ENCODE measurements at regions not wholly inside any gene's neighbourhood (a gene's known extent, or its start where the extent isn't known, plus 50 kb on each side); places are given as distances from the start of the nearest gene placed in this dataset.

- Mint-ChIP-seq H3K27me3 (no peaks in the 10 kb centered on the region), H3K4me1 (no peaks in the 10 kb centered on the region), H3K9me3 (peaks cover 8% of the 10 kb centered on the region), H3K27ac (no peak overlapping the region), H3K36me3 (no peaks in the 10 kb centered on the region), H3K4me3 (no peak overlapping the region)
- no peak for DNase-seq
Observed at GRCh38 chr4:33316578-33316977, 2596.4 kb downstream of the PCDH7 start.

- Mint-ChIP-seq H3K27ac (no peak overlapping the region), H3K27me3 (no peaks in the 10 kb centered on the region), H3K36me3 (no peaks in the 10 kb centered on the region), H3K9me3 (peaks cover 5% of the 10 kb centered on the region), H3K4me1 (no peaks in the 10 kb centered on the region), H3K4me3 (no peak overlapping the region)
- no peak for DNase-seq
Observed at GRCh38 chr4:33323393-33323792, 2603.2 kb downstream of the PCDH7 start.

GRCh38 chr4:33334416-33334815 is 2614.2 kb downstream of the PCDH7 start:
- Mint-ChIP-seq H3K9me3 (peaks cover 24% of the 10 kb centered on the region), H3K27me3 (no peaks in the 10 kb centered on the region), H3K36me3 (no peaks in the 10 kb centered on the region), H3K27ac (no peak overlapping the region), H3K4me3 (no peak overlapping the region), H3K4me1 (no peaks in the 10 kb centered on the region)
- no peak for DNase-seq

GRCh38 chr4:33339762-33340161 is 2619.6 kb downstream of the PCDH7 start:
- Mint-ChIP-seq H3K4me1 (no peaks in the 10 kb centered on the region), H3K9me3 (peaks cover 7% of the 10 kb centered on the region), H3K36me3 (no peaks in the 10 kb centered on the region), H3K27ac (no peak overlapping the region), H3K27me3 (no peaks in the 10 kb centered on the region), H3K4me3 (no peak overlapping the region)
- no peak for DNase-seq

- H3K36me3 Mint-ChIP-seq = no peaks in the 10 kb centered on the region
- peaks cover 7% of the 10 kb centered on the region for H3K9me3 Mint-ChIP-seq
- no peaks in the 10 kb centered on the region for H3K4me1 Mint-ChIP-seq
- no peak for DNase-seq
- no peak overlapping the region for H3K4me3 Mint-ChIP-seq
- no peaks in the 10 kb centered on the region for H3K27me3 Mint-ChIP-seq
- no peak overlapping the region for H3K27ac Mint-ChIP-seq
Observed at GRCh38 chr4:33340168-33340567, 2620.0 kb downstream of the PCDH7 start.

- no peaks in the 10 kb centered on the region for H3K4me1 Mint-ChIP-seq
- H3K9me3 Mint-ChIP-seq = peaks cover 4% of the 10 kb centered on the region
- no peak overlapping the region for H3K4me3 Mint-ChIP-seq
- DNase-seq = no peak
- H3K27ac Mint-ChIP-seq = no peak overlapping the region
- no peaks in the 10 kb centered on the region for H3K27me3 Mint-ChIP-seq
- H3K36me3 Mint-ChIP-seq = no peaks in the 10 kb centered on the region
Observed at GRCh38 chr4:33349376-33349775, 2629.2 kb downstream of the PCDH7 start.

- H3K4me1 Mint-ChIP-seq = no peaks in the 10 kb centered on the region
- H3K36me3 Mint-ChIP-seq = no peaks in the 10 kb centered on the region
- peaks cover 3% of the 10 kb centered on the region for H3K9me3 Mint-ChIP-seq
- H3K4me3 Mint-ChIP-seq = no peak overlapping the region
- DNase-seq = no peak
- H3K27ac Mint-ChIP-seq = no peak overlapping the region
- no peaks in the 10 kb centered on the region for H3K27me3 Mint-ChIP-seq
Observed at GRCh38 chr4:33357121-33357520, 2637.0 kb downstream of the PCDH7 start.

- no peak overlapping the region for H3K4me3 Mint-ChIP-seq
- H3K4me1 Mint-ChIP-seq = no peaks in the 10 kb centered on the region
- H3K9me3 Mint-ChIP-seq = peaks cover 13% of the 10 kb centered on the region
- no peak for DNase-seq
- H3K36me3 Mint-ChIP-seq = no peaks in the 10 kb centered on the region
- no peak overlapping the region for H3K27ac Mint-ChIP-seq
- no peaks in the 10 kb centered on the region for H3K27me3 Mint-ChIP-seq
Observed at GRCh38 chr4:33369446-33369845, 2649.3 kb downstream of the PCDH7 start.

GRCh38 chr4:33381816-33382215 is 2661.6 kb downstream of the PCDH7 start:
- DNase-seq = no peak

GRCh38 chr4:33386764-33387163 is 2666.6 kb downstream of the PCDH7 start:
- DNase-seq = no peak
- Mint-ChIP-seq H3K9me3 (peaks cover 13% of the 10 kb centered on the region), H3K4me3 (no peak overlapping the region), H3K27ac (no peak overlapping the region), H3K4me1 (no peaks in the 10 kb centered on the region), H3K27me3 (no peaks in the 10 kb centered on the region), H3K36me3 (no peaks in the 10 kb centered on the region)

More at GRCh38 chr4:33381816-33382215, 2661.6 kb downstream of the PCDH7 start:
- Mint-ChIP-seq H3K9me3 (peaks cover 14% of the 10 kb centered on the region), H3K27ac (no peak overlapping the region), H3K27me3 (no peaks in the 10 kb centered on the region), H3K4me1 (no peaks in the 10 kb centered on the region), H3K36me3 (no peaks in the 10 kb centered on the region), H3K4me3 (no peak overlapping the region)

GRCh38 chr4:33390976-33391375 is 2670.8 kb downstream of the PCDH7 start:
- H3K4me3 Mint-ChIP-seq = no peak overlapping the region
- no peaks in the 10 kb centered on the region for H3K4me1 Mint-ChIP-seq
- H3K27ac Mint-ChIP-seq = no peak overlapping the region
- no peaks in the 10 kb centered on the region for H3K27me3 Mint-ChIP-seq
- H3K36me3 Mint-ChIP-seq = no peaks in the 10 kb centered on the region
- DNase-seq = no peak
- H3K9me3 Mint-ChIP-seq = peaks cover 1% of the 10 kb centered on the region

- Mint-ChIP-seq H3K4me3 (no peak overlapping the region), H3K27ac (no peak overlapping the region), H3K36me3 (no peaks in the 10 kb centered on the region), H3K4me1 (no peaks in the 10 kb centered on the region), H3K27me3 (no peaks in the 10 kb centered on the region), H3K9me3 (peaks cover 3% of the 10 kb centered on the region)
- DNase-seq = no peak
Observed at GRCh38 chr4:33395731-33396485, 2675.7 kb downstream of the PCDH7 start.

- Mint-ChIP-seq H3K9me3 (peaks cover 9% of the 10 kb centered on the region), H3K36me3 (no peaks in the 10 kb centered on the region), H3K27ac (no peak overlapping the region), H3K4me3 (no peak overlapping the region), H3K4me1 (no peaks in the 10 kb centered on the region), H3K27me3 (no peaks in the 10 kb centered on the region)
- no peak for DNase-seq
Observed at GRCh38 chr4:33400504-33400903, 2680.3 kb downstream of the PCDH7 start.

- no peaks in the 10 kb centered on the region for H3K27me3 Mint-ChIP-seq
- H3K9me3 Mint-ChIP-seq = peaks cover 6% of the 10 kb centered on the region
- no peak overlapping the region for H3K4me3 Mint-ChIP-seq
- H3K4me1 Mint-ChIP-seq = no peaks in the 10 kb centered on the region
- no peak overlapping the region for H3K27ac Mint-ChIP-seq
- no peak for DNase-seq
- no peaks in the 10 kb centered on the region for H3K36me3 Mint-ChIP-seq
Observed at GRCh38 chr4:33407496-33407895, 2687.3 kb downstream of the PCDH7 start.

GRCh38 chr4:33411182-33411581 is 2691.0 kb downstream of the PCDH7 start:
- Mint-ChIP-seq H3K36me3 (no peaks in the 10 kb centered on the region), H3K27me3 (no peaks in the 10 kb centered on the region), H3K27ac (no peak overlapping the region), H3K4me1 (no peaks in the 10 kb centered on the region), H3K9me3 (peaks cover 10% of the 10 kb centered on the region), H3K4me3 (no peak overlapping the region)
- DNase-seq = no peak

GRCh38 chr4:33421887-33422286 is 2701.7 kb downstream of the PCDH7 start:
- no peak overlapping the region for H3K4me3 Mint-ChIP-seq
- no peak for DNase-seq
- no peaks in the 10 kb centered on the region for H3K4me1 Mint-ChIP-seq
- H3K36me3 Mint-ChIP-seq = no peaks in the 10 kb centered on the region
- no peak overlapping the region for H3K27ac Mint-ChIP-seq
- H3K9me3 Mint-ChIP-seq = no peaks in the 10 kb centered on the region
- no peaks in the 10 kb centered on the region for H3K27me3 Mint-ChIP-seq
